Fibroblast of skin of back (primary cell): ENCODE measurements at regions not wholly inside any gene's neighbourhood (a gene's known extent, or its start where the extent isn't known, plus 50 kb on each side); places are given as distances from the start of the nearest gene placed in this dataset.
"Not testable (repeated sequence)": the region's sequence is repeated elsewhere in the genome, so short reads cannot be mapped to it uniquely, and the experiment has no call there.

Source experiments
- DNase-seq: peaks from one replicate; pipeline ENCODE4 v3.0.0-alpha.2; 2013

- not testable (repeated sequence) for DNase-seq
Observed at GRCh38 chr1:147348592-147348991, 106.1 kb downstream of the CHD1L start.

GRCh38 chr1:147349533-147349932, 107.0 kb downstream of the CHD1L start:
- DNase-seq: no peak

- no peak for DNase-seq
Observed at GRCh38 chr1:147351140-147351835, 108.8 kb downstream of the CHD1L start.

- no peak for DNase-seq
Observed at GRCh38 chr1:147377263-147378246, 135.1 kb downstream of the CHD1L start.

- DNase-seq: no peak
Observed at GRCh38 chr1:147379889-147380288, 137.4 kb downstream of the CHD1L start.

- no peak for DNase-seq
Observed at GRCh38 chr1:147384804-147385203, 142.3 kb downstream of the CHD1L start.

- no peak for DNase-seq
Observed at GRCh38 chr1:147388969-147389368, 146.5 kb downstream of the CHD1L start.

- peak; percentile 59 for DNase-seq
Observed at GRCh38 chr1:147389532-147390184, 147.2 kb downstream of the CHD1L start.

GRCh38 chr1:147390185-147390542, 147.7 kb downstream of the CHD1L start:
- DNase-seq: no peak

- no peak for DNase-seq
Observed at GRCh38 chr1:147391114-147391513, 148.6 kb downstream of the CHD1L start.

- not testable (repeated sequence) for DNase-seq
Observed at GRCh38 chr1:147402326-147403045, 138.8 kb upstream of the BCL9 start.

- not testable (repeated sequence) for DNase-seq
Observed at GRCh38 chr1:147404344-147404743, 137.0 kb upstream of the BCL9 start.

- DNase-seq: no peak
Observed at GRCh38 chr1:147409886-147410285, 131.4 kb upstream of the BCL9 start.

- no peak for DNase-seq
Observed at GRCh38 chr1:147413110-147413605, 128.1 kb upstream of the BCL9 start.

- no peak for DNase-seq
Observed at GRCh38 chr1:147414505-147415163, 126.7 kb upstream of the BCL9 start.

GRCh38 chr1:147417024-147417423, 124.3 kb upstream of the BCL9 start:
- no peak for DNase-seq

- not testable (repeated sequence) for DNase-seq
Observed at GRCh38 chr1:147423100-147423827, 118.0 kb upstream of the BCL9 start.

- peak; percentile 0 for DNase-seq
Observed at GRCh38 chr1:147434921-147435320, 106.4 kb upstream of the BCL9 start.

- DNase-seq: no peak
Observed at GRCh38 chr1:147444381-147444780, 96.9 kb upstream of the BCL9 start.

GRCh38 chr1:147451628-147452027, 89.7 kb upstream of the BCL9 start:
- no peak for DNase-seq

GRCh38 chr1:147452809-147453208, 88.5 kb upstream of the BCL9 start:
- no peak for DNase-seq
